ENCODE measurements at regions not wholly inside any gene's neighbourhood (a gene's known extent, or its start where the extent isn't known, plus 50 kb on each side); places are given as distances from the start of the nearest gene placed in this dataset.
A peak's percentile ranks its signal among the peaks of the same experiment; 100 is the strongest.

GRCh38 chr5:105970919-105971318 lies 1699.8 kb downstream of the EFNA5 start:
- DNase-seq = no peak

- no peak for DNase-seq
These were observed 1701.8 kb downstream of the EFNA5 start for GRCh38 chr5:105968981-105969380.

- peak; percentile 8 for DNase-seq
These were observed 1707.0 kb downstream of the EFNA5 start for GRCh38 chr5:105963696-105964255.

GRCh38 chr5:105961572-105961971 lies 1709.2 kb downstream of the EFNA5 start:
- DNase-seq = no peak

GRCh38 chr5:105956456-105957196 lies 1714.1 kb downstream of the EFNA5 start:
- DNase-seq = peak; percentile 68

GRCh38 chr5:105954341-105954740 lies 1716.4 kb downstream of the EFNA5 start:
- DNase-seq = peak; percentile 5

- no peak for DNase-seq
These were observed 1717.1 kb downstream of the EFNA5 start for GRCh38 chr5:105953616-105954015.

GRCh38 chr5:105952875-105953274 lies 1717.9 kb downstream of the EFNA5 start:
- no peak for DNase-seq

- no peak for DNase-seq
These were observed 1723.3 kb downstream of the EFNA5 start for GRCh38 chr5:105947461-105947860.

- no peak for DNase-seq
These were observed 1725.3 kb downstream of the EFNA5 start for GRCh38 chr5:105945203-105945972.

GRCh38 chr5:105940181-105940580 lies 1730.6 kb downstream of the EFNA5 start:
- DNase-seq = no peak

GRCh38 chr5:105934171-105934570 lies 1736.6 kb downstream of the EFNA5 start:
- no peak for DNase-seq

- DNase-seq = peak; percentile 92
These were observed 1738.8 kb downstream of the EFNA5 start for GRCh38 chr5:105931881-105932421.

GRCh38 chr5:105929858-105930257 lies 1740.9 kb downstream of the EFNA5 start:
- DNase-seq = no peak

- DNase-seq = peak; percentile 85
These were observed 1746.4 kb downstream of the EFNA5 start for GRCh38 chr5:105924366-105924765.

- no peak for DNase-seq
These were observed 1748.2 kb downstream of the EFNA5 start for GRCh38 chr5:105922574-105922973.

GRCh38 chr5:105922080-105922479 lies 1748.7 kb downstream of the EFNA5 start:
- DNase-seq = no peak

- no peak for DNase-seq
These were observed 1753.5 kb downstream of the EFNA5 start for GRCh38 chr5:105917189-105917588.

GRCh38 chr5:105907016-105907415 lies 1763.7 kb downstream of the EFNA5 start:
- DNase-seq = peak; percentile 33

GRCh38 chr5:105905392-105905791 lies 1765.3 kb downstream of the EFNA5 start:
- peak; percentile 11 for DNase-seq

GRCh38 chr5:105903069-105903468 lies 1767.7 kb downstream of the EFNA5 start:
- DNase-seq = peak; percentile 24

- no peak for DNase-seq
These were observed 1771.0 kb downstream of the EFNA5 start for GRCh38 chr5:105899726-105900125.

GRCh38 chr5:105898183-105898582 lies 1772.6 kb downstream of the EFNA5 start:
- no peak for DNase-seq

All from fibroblast of skin of back (primary cell).